Left lobe of liver (tissue), 2 donors: ENCODE measurements at regions not wholly inside any gene's neighbourhood (a gene's known extent, or its start where the extent isn't known, plus 50 kb on each side); places are given as distances from the start of the nearest gene placed in this dataset.
"Not testable (repeated sequence)": the region's sequence is repeated elsewhere in the genome, so short reads cannot be mapped to it uniquely, and the experiment has no call there.

Experiments
- ATAC-seq: fragments of 200-7000 bp; cut with Tn5 transposase; one replicate; pipeline ENCODE4 v1.9.1; 2020; ENCODE audit warnings: mild to moderate bottlenecking, moderate library complexity
- DNase-seq: peaks from one replicate; pipeline ENCODE4 v3.0.0-alpha.2; 2020; ENCODE audit warnings: low spot score
- donor health status: DM: no; HTN: no; CAD: no; lungs with moderate emphysema.
- donor health status: DM: no; HTN: yes; CAD: no.

DNA sequence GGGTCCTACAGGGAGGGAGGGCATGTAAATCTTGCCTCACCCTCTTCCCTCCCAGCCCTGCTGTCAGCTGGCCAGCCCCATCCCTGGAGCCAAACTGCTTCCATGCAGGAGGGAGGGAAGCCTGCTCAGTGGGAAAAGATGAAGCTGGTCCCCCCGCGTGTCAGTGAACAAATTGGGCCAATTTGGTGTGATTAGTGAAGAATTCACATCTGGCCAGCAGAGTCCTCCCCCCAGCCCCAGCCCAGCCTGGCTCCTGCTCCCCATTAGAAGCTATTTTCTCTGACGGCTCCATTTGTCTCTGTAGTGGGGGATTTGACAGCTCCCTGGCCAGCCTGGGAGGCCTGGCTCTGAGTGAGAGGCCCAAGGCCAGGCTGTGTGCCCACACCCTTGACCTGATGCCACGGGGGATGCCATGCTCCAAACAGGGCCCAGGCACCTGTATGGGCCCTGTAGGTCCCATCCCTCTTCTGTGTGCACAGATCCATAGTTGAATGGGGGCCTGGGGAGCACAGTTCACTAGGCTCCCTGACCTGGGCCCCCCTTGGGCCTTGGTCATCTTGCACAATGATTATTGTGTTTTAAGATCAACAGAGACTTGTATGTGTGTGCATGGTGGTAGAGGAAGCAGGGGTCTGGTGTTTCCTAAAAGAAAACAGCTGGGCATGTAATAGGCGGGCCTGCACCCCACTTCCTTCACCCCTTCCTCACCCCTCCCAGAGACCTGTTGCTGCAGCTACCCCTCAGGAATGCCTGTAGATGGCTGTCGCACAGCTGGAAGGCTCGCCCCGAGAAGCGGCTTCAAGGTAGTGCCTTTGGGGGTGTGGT lies 50.7 kb upstream of the TAC4 start:
- no peak for DNase-seq

DNA sequence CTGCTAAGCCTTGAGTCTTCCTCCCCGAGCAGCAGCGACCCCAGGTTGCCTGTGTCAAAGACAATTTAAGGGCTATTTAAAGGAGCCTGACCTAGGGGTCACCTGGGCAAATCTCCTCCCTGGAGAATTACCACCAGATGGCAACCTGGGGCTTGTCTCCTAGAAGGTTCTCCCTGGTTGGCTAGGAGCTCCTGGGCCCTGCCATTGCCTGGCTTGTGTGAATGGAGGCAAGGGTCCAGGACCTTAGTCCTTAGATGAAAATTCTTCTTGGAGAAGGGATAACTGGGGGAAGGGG lies 51.3 kb upstream of the TAC4 start:
- DNase-seq (no peak), ATAC-seq (peak; percentile 60)

More for the DNA sequence above, 50.7 kb upstream of the TAC4 start:
- no peak for ATAC-seq

DNA sequence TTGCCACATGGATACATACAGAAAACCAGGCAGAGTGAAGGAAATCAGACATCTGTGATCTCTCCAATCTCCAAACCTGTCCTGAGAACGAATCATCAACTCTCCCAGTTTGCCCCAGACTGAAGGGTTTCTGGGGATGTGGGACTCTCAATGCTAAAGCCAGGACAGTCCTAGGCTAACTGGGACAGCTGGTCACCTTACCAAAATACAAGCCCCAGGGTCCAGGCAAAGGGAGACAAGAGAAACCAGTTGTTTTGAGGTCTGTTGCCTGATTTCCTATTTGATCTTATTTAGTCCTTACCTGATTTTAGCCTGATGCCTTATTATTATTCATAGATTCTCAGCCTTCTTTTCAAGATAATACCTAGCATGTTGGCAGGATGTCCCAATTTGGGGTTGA lies 51.7 kb upstream of the TAC4 start:
- ATAC-seq (no peak), DNase-seq (no peak)

DNA sequence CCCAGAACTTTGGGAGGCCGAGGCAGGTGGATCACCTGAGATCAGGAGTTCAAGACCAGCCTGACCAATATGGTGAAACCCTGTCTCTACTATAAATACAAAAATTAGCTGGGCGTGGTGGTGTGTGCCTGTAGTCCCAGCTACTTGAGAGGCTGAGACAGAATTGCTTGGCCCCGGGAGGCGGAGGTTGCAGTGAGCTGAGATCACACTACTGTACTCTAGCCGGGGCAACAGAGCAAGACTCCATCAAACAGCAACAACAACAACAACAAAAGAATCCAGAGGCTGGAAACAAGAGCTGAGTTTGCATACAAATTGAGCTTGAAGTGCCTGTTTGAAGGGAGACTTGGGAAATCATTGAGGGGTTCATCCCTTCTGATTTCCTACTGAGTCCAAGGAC lies 52.9 kb upstream of the TAC4 start:
- not testable (repeated sequence) for DNase-seq, ATAC-seq

DNA sequence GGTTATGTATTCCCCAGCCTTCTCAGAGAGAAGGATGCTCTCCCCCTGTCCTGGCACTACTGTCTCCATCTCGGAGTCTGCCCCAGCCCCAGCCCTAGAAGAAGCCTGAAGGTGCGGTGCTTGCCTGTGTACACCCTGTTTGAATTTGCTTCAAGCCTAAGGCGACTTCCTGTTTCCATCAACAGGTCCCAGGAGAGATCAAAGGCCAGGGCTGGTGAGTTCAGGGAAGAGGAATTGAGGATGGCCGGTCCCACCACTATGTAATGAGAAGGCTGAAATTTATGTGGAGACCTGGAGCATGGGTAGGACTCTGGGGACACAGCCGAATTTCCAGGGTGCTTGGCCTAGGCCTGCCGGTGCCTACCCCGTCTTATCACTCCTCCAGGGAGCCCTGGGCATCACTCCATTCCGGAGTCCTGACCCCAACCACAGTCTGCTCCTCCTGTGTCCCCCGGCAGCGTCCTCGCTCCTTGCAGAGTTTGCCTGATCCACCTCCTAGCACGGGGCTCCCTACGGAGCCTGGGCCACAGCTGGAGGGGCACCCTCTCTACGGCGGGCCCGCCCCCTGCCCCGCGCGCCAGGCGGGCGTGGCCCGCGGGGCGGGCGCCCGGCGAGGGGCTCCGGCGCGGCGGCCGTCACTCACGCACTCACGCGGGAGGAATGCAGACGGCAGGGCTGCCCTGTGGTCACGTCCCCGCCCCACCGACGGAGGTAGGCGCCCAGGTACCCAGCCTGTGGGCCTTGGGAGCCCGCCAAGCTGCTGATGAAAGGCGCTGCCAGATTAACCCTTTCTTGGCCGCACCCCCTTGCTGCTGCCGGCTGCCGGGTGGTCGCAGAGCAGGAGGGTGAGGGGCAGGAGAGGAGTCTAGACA lies 53.8 kb upstream of the TAC4 start:
- ATAC-seq (no peak), DNase-seq (no peak)

DNA sequence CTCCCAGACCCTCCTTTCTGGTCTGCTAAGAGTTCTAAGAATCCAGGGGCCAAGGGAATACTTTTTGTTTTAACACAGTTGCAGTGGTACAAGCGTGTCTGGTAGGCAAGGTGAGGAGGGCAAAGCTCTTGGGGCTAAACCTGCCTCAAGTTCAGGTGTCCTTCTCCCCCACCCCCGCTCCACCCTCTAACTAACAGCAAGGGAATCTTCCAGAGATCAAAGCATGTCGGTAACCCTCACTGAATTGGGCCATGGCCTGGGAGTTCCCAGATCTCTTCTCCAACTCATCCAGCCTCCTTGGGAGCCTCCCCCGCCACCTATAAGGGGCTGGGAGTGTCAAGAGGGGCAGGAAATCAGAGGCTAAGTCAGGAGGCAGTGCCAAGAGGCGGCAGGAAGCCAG lies 55.7 kb upstream of the TAC4 start:
- no peak for DNase-seq
- no peak for ATAC-seq

DNA sequence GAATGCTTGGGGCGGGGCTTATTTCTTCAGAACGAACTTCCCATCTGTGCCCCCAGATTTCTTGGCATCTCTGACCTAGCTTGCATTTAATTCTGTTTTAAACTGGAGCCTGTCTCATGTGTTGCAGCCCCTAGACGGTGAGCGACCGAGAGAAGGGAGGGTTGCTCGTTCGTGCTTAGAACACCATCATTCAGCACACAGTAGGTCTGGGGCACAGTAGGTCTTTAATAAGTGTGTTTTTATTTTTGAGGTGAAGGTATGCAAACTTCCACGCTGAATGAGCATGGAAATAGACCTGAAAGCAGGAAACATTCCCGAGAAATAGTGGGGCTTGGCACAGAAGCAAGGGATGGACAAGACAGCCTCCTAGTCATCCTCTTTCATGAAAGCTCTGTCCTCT lies 57.0 kb upstream of the TAC4 start:
- DNase-seq, result no peak

DNA sequence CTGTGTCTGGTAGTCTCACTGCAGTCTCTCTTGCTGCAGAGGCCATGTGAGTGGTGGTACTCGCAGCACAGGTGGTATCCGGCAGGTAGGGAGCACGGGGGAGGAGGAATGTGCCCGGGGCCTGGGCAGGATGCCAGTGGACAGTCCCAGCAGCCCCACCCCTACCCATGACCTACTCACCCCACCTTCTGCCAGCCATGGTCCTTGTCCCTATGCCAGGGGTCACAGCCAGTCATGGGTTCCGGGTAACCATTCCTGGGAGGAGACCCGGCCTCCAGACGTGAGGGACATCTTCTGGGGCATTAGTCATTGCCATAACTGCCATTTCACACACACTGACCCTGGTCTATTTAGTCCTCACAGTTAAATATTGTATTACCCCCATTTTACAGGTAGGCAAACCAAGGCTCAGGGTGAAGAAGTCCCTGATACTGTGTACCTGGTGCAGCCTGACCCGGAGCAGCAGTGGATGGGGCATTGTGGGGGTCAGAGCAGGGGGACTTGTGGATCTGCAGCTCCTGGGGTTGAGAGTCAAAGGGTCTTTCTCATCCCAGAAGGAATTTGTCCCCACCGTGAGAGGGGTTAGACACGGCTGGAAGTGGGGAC lies 58.8 kb upstream of the TAC4 start:
- DNase-seq (no peak), ATAC-seq (no peak)

More for the DNA sequence above, 57.0 kb upstream of the TAC4 start:
- no peak for ATAC-seq

DNA sequence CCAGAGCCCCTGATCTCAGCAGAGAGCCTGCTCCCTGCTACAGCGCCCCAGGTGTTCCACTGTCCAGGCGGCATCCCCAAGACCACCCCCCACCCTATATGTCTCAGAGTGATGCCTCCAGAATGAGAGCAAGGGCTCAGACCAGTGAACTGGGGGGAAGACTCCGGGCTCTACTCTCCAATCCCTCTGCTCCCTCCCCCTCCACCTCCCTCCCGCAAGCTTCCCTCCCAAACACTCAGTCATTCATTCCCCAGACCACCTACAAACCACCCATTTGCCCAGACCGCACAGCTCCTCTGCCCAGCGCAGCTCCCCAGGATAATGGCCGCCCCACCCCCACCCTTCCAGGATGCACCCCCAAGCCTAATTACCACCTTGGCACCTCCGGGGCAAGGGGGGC lies 59.4 kb upstream of the TAC4 start:
- DNase-seq, result no peak
- no peak for ATAC-seq

DNA sequence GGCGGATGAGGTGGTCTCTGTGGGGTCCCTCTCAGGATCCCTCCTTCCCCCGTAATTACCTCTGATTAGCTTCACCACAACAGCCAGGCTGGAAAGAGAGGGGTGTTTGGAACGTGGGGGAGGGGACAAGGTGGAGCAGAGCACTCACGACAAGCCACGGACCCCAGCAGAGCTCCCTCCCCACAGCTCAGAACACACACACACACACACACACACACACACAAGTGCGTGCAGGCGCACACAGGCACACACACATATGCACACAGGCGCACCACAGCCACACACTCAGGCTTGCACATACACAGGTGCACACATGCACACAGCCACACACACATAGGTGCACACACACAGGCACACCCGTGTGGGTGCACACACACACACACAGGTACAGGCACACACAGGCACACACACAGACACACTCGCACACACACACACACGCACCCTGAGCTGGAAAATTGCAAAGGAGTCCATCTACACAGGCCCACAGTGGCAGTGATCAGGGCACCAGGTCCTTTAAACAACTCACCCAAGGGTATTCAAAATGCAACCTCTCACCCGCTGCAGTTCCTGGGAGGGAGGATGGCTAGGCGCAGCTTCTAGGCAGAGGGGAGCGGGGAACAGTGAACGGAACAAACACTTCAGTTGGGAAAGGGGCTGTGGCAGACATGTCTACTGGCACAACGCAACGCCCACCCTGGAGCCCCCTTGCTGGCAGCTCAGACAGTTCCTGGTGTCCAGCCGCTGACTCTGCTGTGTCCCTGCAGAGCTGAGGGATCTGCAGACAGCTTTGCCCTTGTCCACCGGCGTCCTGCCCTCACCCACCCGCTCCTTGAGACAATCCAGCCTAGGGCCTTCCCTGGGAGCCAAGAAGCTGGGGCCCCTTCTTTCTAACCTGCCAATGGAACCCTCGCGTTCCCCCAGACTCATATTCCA lies 59.9 kb upstream of the DLX4 start:
- no peak for DNase-seq
- no peak for ATAC-seq

DNA sequence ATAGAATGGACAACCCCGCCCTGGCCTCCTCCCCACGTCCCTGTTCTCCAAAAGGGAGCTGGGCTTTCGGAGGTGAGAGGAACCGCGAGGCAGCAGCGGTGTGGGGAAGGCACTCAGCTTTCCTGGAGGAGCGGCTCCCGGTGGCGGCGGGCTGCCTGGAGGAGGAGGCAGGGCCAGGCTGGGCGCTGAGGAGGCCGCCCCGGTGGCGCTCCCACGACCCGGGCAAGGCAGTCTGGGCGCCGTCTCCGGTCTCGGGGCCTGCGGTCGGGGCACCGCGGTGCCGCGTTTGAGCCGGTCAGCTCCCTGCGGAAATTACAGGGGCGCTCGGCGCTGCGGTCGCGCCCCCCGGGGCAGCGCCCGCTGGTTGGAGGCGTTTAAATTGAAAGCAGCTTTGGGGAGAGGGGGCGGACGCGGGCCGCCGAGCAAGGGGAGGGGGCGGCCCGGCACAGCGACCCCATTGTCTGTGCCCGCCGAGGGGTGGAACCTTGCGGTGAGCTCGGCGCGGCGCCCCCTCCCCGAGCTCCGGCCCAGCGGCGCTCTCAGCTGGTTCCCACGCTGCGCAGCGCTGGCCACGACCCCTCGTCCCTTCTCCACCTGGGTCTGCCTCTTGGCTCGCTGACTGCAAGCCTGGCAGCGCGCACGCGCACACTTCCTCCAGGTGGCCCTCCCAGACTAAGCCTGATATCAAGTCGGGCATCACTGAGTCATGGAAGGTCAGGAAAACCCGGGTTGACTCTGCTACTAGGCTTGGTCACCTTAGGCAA lies 58.7 kb upstream of the DLX4 start:
- DNase-seq (no peak), ATAC-seq (no peak)

DNA sequence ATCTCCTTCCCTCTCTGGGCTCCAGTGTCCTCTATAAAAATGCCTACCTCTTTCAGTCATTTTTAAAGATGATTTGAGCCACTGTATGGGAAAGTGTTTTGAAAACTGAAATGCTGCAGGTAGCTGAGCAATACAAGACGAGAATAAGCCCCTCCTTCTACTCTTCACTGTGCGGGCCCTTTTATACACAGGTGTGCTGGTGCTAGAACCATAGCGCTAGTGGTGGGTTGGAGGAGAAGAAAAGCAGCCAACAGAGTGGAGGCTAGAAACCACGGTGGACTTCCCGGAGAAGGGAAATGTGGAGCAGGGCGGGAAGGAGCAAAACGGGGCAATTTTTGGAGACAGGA lies 58.2 kb upstream of the DLX4 start:
- no peak for DNase-seq
- no peak for ATAC-seq

DNA sequence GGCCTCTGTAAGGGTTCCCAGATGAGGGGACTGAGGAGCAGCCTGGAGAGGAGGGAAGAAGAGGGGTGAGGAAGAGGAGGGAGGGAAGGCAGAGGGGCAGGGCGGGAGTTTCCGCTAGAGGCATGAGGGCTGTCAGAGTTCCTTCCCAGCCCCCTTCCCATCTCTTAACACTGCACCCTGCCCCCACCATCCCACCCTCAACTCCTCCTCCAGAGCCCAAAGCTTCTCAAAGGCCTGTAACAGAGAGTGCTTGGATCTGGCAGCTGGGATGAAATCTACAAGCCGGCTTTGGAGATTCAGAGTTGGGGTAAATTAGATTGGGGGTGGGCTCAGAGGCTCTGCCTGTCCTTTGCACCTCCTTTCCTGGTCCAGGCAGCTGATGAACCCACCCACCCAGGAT lies 57.3 kb upstream of the DLX4 start:
- DNase-seq (no peak), ATAC-seq (no peak)

DNA sequence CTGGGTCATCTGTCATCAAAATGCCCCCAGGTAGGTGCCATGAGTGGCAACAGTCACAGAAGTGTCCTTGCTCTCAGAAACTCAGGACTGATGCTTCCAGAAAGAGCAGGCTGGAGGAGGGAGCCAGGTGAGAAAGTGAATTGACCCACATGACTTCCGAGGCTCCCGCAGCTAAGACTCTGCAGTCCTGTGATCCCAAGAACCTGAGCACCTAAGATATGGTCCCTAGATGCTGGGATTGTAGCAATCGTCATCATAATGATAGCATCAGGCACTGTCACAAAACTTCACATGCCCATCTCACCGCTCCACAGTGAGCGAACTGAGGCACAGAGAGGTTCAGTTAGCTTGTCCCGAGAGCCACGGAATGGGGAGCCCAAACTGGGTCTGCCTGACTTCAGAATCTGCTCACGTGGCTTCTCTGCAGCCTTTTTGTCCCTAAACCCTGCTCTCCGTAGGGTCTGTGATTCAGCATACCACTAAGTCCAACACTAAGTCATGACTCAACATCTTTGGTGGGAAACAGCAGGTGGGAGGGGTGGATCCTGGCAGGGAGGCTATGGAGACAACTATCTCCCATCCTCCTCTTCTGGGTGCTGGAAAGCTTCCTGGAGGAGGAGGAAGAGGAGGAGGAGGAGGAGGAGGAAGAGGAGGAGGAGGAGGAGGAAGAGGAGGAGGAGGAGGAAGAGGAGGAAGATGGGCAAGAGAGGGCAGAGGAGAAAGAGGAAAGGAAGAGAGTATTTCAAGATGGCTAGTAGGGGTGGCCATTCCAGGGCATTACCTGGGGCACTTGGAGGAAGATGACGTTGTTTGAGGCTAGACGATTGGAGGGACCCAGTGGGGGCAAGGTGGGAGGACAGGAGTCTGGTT lies 55.5 kb upstream of the DLX4 start:
- ATAC-seq, result no peak
- DNase-seq, result no peak

DNA sequence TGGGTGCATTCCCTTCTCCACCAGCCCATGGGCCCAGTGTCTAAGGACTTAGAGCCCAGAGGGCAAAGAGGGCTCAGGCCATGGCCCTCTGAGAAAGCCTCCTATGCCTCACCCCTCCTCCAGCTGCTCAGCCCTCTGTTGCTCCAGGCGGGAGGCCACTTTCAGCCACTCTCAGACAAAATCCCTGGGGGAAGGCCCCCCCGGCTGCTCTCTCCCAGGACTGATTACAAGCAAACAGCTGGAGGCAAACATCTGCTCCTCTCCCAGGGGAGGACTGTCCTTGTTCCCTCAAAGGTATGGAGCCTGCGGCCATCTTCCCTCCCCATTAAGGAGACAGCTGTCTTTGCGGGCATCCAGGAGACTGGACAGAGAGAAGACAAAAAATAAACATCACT lies 54.9 kb upstream of the DLX4 start:
- DNase-seq, result no peak
- ATAC-seq, result no peak

DNA sequence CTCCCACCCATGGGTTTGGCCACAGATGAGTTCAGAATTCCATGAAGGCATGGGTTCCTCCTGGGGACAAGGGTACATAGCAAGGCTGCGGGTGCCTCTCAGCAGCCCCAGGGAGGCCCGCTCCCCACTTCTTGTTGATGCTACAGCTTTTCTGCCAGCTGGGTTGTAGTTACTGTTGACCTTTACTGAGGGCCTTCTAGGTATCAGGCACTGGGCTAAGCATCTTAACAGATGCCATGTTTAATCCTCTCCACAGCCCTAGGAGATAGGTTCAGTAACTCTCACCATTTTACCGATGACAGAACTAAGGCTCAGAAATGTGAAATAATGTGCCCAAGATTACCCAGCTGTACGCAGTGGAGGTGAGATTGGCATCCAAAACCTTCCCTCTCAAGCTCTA lies 54.3 kb upstream of the DLX4 start:
- DNase-seq (no peak), ATAC-seq (no peak)

DNA sequence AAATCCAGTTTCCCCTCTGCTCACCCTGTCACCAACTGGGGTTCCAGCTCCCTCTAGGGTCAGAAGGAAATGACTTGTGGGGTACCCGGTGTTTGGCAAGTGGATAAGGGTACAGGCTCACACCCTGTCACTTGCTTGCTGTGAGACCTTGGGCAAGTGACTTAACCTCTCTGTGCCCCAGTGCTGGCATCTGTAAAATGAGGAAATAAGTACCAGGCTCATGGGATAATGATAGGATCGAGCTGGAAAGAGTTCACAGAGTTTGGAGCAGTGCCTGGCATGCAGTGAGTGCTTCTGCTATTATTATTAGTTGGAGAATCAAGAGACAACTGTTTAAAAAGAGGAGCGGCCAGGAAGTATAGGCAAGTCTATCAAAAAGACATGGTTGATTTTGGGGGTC lies 53.7 kb upstream of the DLX4 start:
- ATAC-seq (no peak), DNase-seq (no peak)

DNA sequence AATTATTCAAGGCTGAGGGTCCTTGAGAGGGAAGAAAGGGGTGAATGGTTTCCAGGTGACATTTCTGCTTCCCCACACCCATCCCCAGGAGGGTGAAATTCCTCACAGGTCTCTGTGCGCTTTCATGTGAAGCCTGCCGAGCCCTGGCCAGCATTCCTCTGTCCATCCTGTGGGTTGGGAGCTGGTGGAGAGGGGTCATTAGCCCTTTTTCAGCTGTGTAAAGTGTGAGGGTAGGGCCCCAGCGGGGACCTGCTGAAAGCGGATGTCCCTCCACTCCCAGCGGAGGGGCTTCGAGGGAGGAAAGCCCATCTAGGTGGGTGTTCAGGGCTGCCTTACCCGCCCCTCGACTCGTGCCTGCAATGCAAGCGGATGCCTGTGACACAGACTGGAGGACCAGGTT lies 53.3 kb upstream of the DLX4 start:
- no peak for DNase-seq
- no peak for ATAC-seq

DNA sequence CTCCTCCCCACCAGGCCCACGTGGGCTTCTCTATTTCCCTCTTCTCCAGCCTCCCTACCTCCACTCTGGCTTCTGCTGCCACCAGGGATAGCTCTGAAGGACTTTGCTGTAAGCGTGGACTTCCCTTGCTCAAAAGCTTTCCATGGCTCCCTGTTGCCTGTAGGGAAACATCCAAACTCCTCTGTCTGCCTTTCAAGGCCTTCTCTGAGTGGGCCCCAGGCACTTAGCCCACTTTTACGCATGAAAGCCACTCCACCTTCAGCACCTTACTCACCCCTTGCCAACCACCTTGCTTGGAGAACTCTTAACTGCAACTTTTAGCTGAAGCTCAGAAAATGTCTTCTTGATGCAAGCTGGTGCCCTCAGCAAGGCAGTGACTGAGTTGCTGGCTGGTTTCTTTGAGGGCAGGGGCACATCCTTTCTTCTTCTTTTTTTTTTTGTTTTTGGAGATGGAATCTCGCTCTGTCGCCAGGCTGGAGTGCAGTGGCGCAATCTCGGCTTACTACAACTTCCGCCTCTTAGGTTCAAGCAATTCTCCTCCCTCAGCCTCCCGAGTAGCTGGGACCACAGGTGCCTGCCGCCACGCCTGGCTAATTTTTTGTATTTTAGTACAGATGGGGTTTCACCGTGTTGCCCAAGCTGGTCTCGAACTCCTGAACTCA lies 52.0 kb upstream of the DLX4 start:
- ATAC-seq (no peak), DNase-seq (no peak)
